CD1c-positive myeloid dendritic cell (primary cell): ENCODE measurements at regions not wholly inside any gene's neighbourhood (a gene's known extent, or its start where the extent isn't known, plus 50 kb on each side); places are given as distances from the start of the nearest gene placed in this dataset.

Experiments
- DNase-seq: peaks from one replicate; pipeline ENCODE4 v3.0.0-alpha.2; 2016; ENCODE audit errors: extremely low spot score

- DNase-seq: no peak
Observed at GRCh38 chr4:176843710-176844109, 51.0 kb upstream of the VEGFC start.

DNA sequence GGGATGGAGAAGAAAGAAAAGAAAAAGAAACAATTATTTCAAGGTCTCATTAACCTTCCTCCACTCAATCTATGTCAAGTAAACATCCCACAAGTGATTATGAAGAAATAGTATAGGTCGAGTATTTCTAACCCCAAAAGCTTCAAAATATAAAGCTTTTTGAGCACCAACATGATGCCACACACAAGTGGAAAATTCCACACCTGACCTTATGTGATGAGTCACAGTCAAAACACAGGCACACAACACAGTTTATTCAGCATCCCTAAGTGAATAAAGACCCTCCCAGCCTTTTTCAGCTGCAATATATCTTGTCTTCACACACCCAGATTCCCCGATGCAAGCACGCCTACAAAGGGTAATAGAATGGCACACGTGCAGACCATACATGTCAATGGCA is 51.7 kb upstream of the VEGFC start:
- no peak for DNase-seq

DNA sequence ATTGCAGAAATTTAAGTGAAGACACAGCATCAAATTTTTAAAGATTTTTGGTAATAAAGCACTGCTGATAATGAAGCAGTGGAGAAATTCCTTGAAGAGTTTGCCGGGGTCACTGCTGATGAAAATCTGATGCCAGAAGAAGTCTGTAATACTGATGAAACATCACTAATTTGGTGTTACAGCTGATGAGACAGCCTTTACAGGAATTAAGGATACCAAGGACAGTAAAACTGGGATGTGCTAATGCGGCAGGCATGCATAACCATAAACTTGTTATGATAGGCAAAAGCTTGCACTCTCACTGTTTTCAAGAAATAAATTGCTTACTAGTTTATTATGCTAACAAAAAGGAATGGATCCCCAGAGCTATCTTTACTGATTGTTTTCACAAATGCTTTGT is 52.9 kb upstream of the VEGFC start:
- no peak for DNase-seq

- no peak for DNase-seq
Observed at GRCh38 chr4:176849076-176849475, 56.4 kb upstream of the VEGFC start.

DNA sequence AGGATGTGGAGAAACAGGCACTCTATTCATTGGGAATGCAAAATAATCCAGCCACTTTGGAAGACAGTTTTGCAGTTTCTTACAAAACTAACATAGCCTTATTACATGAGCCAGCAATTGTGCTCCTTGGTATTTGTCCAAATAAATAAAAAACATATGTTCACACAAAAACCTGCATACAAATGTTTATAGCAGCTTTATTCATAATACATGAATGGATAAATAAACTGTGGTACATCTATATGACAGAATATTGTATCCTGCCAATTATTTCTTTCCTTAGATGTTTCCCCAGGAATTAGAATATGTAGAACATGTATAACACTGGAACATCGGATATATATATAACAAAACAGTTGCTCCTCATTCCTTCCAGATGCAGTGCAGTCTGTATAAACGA is 57.7 kb upstream of the VEGFC start:
- DNase-seq: no peak

- no peak for DNase-seq
Observed at GRCh38 chr4:176856421-176856820, 63.7 kb upstream of the VEGFC start.

GRCh38 chr4:176858839-176859238 is 66.1 kb upstream of the VEGFC start:
- DNase-seq: no peak

DNA sequence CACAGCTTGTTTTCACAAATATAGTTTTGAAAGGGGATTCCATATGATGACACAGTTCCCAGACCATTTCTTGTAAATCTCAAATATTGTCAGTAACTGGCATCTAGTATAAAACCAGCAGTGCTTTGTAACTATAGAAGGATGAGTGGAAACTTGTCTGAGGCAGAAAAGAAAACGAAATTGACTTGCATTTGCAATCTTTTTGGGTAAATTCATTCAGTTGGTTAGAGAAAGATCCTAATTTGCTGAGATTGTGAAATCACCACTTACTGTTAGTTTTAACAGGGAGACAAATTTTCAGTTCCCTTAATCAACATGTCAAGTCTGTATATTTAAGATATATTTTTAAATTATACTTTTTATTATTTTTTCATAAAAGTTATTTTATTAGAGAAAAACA is 71.5 kb upstream of the VEGFC start:
- DNase-seq: no peak

- no peak for DNase-seq
Observed at GRCh38 chr4:176868676-176869075, 76.0 kb upstream of the VEGFC start.

DNA sequence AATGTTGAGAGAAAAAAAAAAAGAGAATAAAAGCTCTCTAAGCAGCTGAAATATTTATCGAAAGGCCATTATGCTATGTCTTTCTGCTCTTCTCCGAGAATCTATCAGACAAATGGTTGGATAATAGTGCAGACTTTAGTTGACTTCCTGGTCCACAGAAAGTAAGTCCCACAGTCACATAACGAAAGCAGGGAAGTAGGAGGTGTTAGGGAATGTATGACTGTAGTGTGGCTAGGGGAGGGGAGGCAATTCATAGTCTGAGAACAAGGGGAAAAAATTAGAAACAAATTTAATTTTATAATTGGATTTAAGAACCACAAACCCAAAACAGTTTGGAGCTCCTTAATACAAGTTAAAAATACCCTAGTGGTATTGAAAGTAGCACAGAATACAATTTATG is 79.7 kb upstream of the VEGFC start:
- DNase-seq: no peak

DNA sequence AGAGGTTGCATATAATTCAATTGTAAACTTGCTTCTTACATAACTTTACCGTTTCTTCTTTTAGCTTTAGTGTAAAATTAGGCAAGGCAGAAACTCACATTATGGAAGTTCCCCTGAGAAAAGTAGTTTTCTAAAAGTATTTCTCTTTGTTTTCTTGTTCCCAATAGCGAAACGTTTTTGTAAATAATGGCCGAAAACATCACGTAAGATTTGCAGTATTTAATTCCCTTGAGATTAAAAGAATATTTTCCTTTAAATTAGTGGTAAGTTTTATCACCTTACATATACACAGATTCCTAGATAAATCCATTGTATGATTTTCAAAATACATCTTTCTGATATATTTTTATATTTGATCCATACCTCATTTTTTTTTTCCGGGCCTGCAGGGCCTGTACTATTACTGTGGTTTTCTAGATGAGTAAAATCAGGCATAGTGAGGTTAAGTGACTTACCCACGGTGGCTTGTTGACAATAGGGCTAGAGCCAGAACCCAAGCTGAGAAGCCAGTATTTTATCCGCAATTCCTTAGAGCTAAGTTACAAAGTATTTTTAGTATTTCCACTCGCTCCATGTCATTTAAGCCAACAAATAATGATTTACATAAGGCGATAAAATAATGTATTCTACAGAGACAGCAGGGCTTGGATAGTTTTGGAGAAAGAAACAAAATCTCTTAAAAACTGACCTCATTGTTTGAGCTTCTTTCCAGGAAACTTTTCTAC is 82.2 kb upstream of the VEGFC start:
- DNase-seq: no peak

DNA sequence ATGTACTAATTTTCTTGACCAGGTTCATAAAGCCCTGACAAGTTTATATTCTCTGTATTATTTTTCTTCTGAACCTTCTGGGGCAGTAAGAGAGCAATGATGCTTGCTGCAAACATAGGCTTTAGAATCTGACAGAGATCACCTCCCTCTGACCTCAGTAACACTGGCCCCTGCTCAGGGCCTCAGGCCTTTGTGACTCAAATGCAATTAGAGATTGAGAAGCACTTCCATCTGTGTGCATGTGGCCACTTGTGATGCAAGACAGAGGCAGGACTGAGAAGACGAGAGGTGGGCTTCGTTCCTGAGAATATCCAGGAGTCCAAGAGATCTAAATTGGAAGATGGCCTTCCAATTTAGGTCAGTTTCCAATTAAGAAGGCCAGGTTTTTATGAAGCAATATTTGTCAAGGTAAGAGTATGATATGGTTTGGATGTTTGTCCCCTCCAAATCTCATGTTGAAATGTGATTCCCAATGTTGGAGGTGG is 82.8 kb upstream of the VEGFC start:
- no peak for DNase-seq

DNA sequence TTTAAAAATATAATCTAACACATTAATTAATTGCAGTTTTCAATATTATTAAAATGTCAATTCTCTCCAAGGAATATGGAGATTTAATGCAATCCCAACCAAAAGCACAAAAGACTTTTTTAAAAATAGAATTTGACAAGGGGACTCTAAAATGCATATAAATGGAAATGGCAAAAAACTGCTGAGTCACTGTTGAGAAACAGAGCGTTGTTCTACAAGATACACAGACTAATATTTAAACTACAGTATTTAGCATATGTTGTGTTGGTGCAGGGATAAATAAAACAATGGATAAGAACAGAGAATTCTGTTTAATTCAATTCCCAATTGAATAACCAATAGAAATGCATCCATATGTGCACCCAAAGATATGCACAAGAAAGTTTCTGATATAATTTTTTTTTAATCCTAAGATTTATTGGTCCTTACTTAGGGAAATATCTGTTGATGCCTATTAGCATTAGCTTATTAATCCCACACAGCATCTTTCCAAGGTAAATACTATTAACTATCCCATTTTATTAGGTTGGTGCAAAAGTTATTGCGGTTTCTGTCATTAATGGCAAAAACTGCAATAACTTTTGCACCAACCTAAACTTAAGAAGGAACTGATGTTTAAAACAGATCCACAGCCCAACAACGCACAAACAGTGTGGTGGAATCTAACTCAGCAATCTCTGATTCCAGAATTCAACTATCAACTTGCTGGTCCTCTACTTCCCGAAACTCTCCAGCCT is 86.8 kb upstream of the VEGFC start:
- no peak for DNase-seq

- no peak for DNase-seq
Observed at GRCh38 chr4:176882206-176882605, 89.5 kb upstream of the VEGFC start.

GRCh38 chr4:176883108-176883550 is 90.4 kb upstream of the VEGFC start:
- DNase-seq: no peak

- no peak for DNase-seq
Observed at GRCh38 chr4:176883681-176884418, 91.1 kb upstream of the VEGFC start.

DNA sequence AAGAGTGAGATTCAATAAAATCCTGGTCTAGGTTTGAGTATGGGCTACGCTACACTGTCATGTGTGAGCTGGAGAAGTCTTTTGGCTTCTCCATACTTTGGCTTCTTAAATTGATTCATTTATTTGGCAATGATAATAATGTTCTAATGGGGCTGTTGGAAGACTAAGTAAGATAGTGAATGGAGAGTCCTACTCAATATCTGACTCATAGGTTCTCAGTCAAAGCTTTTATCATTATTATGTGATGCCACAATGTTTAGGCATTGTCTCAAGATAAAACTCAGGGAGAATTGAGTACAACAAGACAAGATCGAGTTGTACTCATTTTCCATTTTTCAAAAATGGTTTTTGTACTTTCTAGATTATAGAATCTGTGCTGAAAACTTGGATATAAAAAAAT is 92.5 kb upstream of the VEGFC start:
- no peak for DNase-seq

DNA sequence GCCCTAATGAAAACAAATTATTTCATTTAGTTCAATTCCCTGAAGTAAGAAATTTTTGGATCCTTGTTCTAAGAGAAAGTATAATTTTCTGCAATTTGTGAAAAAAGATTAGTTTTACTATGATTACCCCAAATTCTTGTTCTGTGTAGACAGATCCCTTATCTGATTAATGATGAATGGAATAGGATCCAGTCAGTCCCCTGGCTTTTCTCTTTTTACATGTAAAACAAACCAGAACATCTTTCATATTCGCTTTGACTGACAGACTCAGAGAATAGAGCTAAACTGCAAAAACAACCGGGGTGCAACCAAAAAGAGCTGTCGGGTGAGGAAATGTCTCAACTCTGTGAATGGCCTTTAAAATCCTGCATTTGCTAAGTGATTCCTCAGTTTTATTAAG is 93.4 kb upstream of the VEGFC start:
- no peak for DNase-seq

DNA sequence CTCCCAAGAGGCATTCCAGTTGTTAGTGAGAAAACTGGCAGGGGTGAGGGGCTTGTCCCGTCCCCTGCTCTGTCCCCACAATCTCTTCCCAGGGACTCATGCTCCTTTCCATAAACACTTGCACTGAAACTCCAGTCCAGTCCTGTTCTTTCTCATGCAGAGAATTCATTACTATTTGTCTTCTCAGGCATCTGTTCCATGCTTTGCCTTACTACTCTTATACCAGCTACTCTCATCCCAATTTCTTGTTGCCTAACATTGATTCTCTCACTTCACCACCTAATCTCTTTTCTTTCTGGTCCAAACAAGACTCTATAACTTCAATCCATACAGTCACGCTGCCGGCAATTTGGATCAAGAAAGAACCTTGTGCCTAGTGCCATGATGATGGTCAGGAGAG is 97.1 kb upstream of the VEGFC start:
- no peak for DNase-seq

GRCh38 chr4:176894498-176894897 is 101.8 kb upstream of the VEGFC start:
- DNase-seq: no peak

- DNase-seq: no peak
Observed at GRCh38 chr4:176896211-176896610, 103.5 kb upstream of the VEGFC start.

GRCh38 chr4:176897226-176897625 is 104.5 kb upstream of the VEGFC start:
- no peak for DNase-seq

DNA sequence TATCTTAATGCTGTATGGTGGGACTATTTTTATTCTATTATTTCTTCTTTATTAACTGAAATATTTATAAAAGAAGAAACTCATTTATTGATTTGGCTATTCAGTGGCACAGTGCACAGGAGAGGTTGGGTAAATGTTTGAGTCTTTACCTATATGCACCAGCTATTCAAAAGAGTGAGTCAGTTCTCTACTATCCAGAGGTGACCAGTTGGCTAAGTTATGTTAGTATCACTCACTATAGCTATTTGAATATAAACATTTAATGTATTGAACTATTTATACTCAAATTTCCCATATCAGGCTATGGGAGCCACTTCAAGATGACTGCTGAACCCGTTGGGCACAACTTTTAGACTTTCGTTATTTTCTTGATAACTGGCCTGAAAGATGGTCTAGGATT is 106.1 kb upstream of the VEGFC start:
- DNase-seq: no peak
